ENCODE measurements at regions not wholly inside any gene's neighbourhood (a gene's known extent, or its start where the extent isn't known, plus 50 kb on each side); places are given as distances from the start of the nearest gene placed in this dataset.

DNA sequence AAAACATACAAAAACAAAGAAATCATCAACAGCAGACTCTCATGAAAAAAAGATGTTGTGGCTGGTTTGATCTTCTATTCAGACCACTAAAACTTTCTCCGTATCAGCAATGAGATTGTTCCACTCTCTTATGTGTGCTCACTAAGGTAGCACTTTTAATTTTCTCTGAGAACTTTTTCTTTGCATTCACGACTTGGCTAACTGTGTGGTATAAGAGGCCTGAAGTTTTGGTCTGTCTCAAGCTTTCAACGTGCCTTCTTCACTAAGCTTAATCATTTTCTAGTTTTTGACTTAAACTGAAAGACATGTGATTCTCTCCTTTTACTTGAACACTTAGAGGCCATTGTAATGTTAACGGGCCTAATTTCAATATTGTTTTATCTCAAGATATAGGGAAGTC, 1231.6 kb downstream of the SORCS3 start:
- H3K4me1 ChIP-seq (ENCODE audit: control insufficient read depth in 2 of 2, insufficient read depth in 2 of 2, low read length in 2 of 2), result no peaks in the 10 kb centered on the region
- no peaks in the 10 kb centered on the region for H3K27me3 Mint-ChIP-seq
- H3K79me2 ChIP-seq (ENCODE audit: control insufficient read depth, insufficient read depth, low read length), result no peaks in the 10 kb centered on the region
- no peak overlapping the region for H3K9ac ChIP-seq (ENCODE audit: low read length)
- H3K9me3 ChIP-seq (ENCODE audit: control extremely low read depth in 1 of 3, control insufficient read depth in 2 of 3, insufficient read depth in 1 of 3, low read length in 2 of 3), result peaks cover 0 to 1% (median 0%) of the 10 kb centered on the region in 3 donors
- ChIA-PET CTCF (no interaction called here), POLR2A (no interaction called here)
- ATAC-seq (ENCODE audit: low read depth) (no peak), DNase-seq (no peak)
- no peaks in the 10 kb centered on the region for H3K4me1 Mint-ChIP-seq
- no peak overlapping the region for H3K27ac Mint-ChIP-seq
- H3K4me3 Mint-ChIP-seq, result no peak overlapping the region
- H3K27me3 ChIP-seq (replicated peaks in 1 of 4; ENCODE audit: control extremely low read depth in 1 of 4, control insufficient read depth in 3 of 4, insufficient read depth in 4 of 4, low read length in 3 of 4), result no peaks in the 10 kb centered on the region
- H3K36me3 ChIP-seq (replicated peaks in 1 of 2; ENCODE audit: control extremely low read depth in 1 of 2, control insufficient read depth in 1 of 2, extremely low read depth in 1 of 2, insufficient read depth in 2 of 2, low read length in 1 of 2), result no peaks in the 10 kb centered on the region
- H3K9me3 Mint-ChIP-seq (ENCODE audit: insufficient read depth), result peaks cover 5% of the 10 kb centered on the region
- WGBS (ENCODE audit: insufficient coverage), result no CpG with 5 or more reads among the region's 4 CpGs
- H3K4me2 ChIP-seq (replicated peaks; ENCODE audit: low read depth, low read length, poor library complexity, severe bottlenecking), result no peak overlapping the region
- no peak overlapping the region for H2AFZ ChIP-seq (ENCODE audit: insufficient read depth, low read depth, low read length, poor library complexity, severe bottlenecking)
- no peak overlapping the region for H3K27ac ChIP-seq (ENCODE audit: low read length in 2 of 2)
- TF ChIP-seq, protein P1, sequence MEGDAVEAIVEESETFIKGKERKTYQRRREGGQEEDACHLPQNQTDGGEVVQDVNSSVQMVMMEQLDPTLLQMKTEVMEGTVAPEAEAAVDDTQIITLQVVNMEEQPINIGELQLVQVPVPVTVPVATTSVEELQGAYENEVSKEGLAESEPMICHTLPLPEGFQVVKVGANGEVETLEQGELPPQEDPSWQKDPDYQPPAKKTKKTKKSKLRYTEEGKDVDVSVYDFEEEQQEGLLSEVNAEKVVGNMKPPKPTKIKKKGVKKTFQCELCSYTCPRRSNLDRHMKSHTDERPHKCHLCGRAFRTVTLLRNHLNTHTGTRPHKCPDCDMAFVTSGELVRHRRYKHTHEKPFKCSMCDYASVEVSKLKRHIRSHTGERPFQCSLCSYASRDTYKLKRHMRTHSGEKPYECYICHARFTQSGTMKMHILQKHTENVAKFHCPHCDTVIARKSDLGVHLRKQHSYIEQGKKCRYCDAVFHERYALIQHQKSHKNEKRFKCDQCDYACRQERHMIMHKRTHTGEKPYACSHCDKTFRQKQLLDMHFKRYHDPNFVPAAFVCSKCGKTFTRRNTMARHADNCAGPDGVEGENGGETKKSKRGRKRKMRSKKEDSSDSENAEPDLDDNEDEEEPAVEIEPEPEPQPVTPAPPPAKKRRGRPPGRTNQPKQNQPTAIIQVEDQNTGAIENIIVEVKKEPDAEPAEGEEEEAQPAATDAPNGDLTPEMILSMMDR (IDR thresholded peaks at IDR 0.05), result no peak
- no peak overlapping the region for H3K4me3 ChIP-seq (ENCODE audit: control extremely low read depth in 1 of 5, extremely low read depth in 1 of 5, insufficient read depth in 1 of 5, low read depth in 2 of 5, low read length in 4 of 5)
- intact Hi-C loops (cut with micrococcal nuclease), result no loop called here
- H4K20me1 ChIP-seq (ENCODE audit: control insufficient read depth, insufficient read depth, low read length, poor library complexity, severe bottlenecking), result no peaks in the 10 kb centered on the region

DNA sequence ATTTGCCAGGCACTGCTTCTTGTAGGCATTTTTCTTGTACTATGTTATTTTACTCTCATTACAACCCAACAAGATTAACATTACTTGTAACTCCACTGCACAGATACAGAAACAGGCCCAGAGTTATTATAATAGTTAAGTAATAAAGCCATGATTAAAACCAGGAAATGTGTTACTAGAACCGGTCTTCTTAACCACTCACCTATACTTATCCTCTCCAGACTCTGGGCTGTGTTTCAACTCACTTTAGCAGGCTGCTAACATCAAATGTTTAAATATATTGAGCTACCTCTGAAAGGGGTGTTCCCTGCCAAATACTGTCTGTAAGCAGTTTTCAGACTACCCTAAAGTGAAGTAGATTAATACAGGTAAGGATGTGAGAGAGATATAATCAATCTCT, 1227.8 kb downstream of the SORCS3 start:
- H3K27ac ChIP-seq (ENCODE audit: low read length in 2 of 2), result no peak overlapping the region
- POLR2A ChIA-PET, result no interaction called here
- H4K20me1 ChIP-seq (ENCODE audit: control insufficient read depth, insufficient read depth, low read length, poor library complexity, severe bottlenecking), result no peaks in the 10 kb centered on the region
- no peak overlapping the region for H3K4me3 Mint-ChIP-seq
- H3K4me1 Mint-ChIP-seq, result no peaks in the 10 kb centered on the region
- no peaks in the 10 kb centered on the region for H3K27me3 Mint-ChIP-seq
- TF ChIP-seq, protein P1 (IDR thresholded peaks at IDR 0.05), result no peak
- no peak for TF ChIP-seq EZH2 (IDR thresholded peaks at IDR 0.05; ENCODE audit: borderline replicate concordance, insufficient read depth, low read depth, low read length, poor library complexity, severe bottlenecking)
- no peak for ATAC-seq (ENCODE audit: low read depth)
- H3K9me3 ChIP-seq (ENCODE audit: control extremely low read depth in 1 of 3, control insufficient read depth in 2 of 3, insufficient read depth in 1 of 3, low read length in 2 of 3), result no peaks in the 10 kb centered on the region
- H3K79me2 ChIP-seq (ENCODE audit: control insufficient read depth, insufficient read depth, low read length), result no peaks in the 10 kb centered on the region
- CTCF ChIA-PET, result no interaction called here
- H3K9me3 Mint-ChIP-seq (ENCODE audit: insufficient read depth), result peaks cover 5% of the 10 kb centered on the region
- H2AFZ ChIP-seq (ENCODE audit: insufficient read depth, low read depth, low read length, poor library complexity, severe bottlenecking), result no peak overlapping the region
- no peaks in the 10 kb centered on the region for H3K36me3 ChIP-seq (replicated peaks in 1 of 2; ENCODE audit: control extremely low read depth in 1 of 2, control insufficient read depth in 1 of 2, extremely low read depth in 1 of 2, insufficient read depth in 2 of 2, low read length in 1 of 2)
- intact Hi-C loops (cut with micrococcal nuclease), result no loop called here
- no peaks in the 10 kb centered on the region for H3K4me1 ChIP-seq (ENCODE audit: control insufficient read depth in 2 of 2, insufficient read depth in 2 of 2, low read length in 2 of 2)
- H3K4me3 ChIP-seq (ENCODE audit: control extremely low read depth in 1 of 5, extremely low read depth in 1 of 5, insufficient read depth in 1 of 5, low read depth in 2 of 5, low read length in 4 of 5), result no peak overlapping the region
- no peak overlapping the region for H3K9ac ChIP-seq (ENCODE audit: low read length)
- DNase-seq, result no peak
- no peak overlapping the region for H3K4me2 ChIP-seq (replicated peaks; ENCODE audit: low read depth, low read length, poor library complexity, severe bottlenecking)
- H3K27ac Mint-ChIP-seq, result no peak overlapping the region
- H3K27me3 ChIP-seq (replicated peaks in 1 of 4; ENCODE audit: control extremely low read depth in 1 of 4, control insufficient read depth in 3 of 4, insufficient read depth in 4 of 4, low read length in 3 of 4), result no peaks in the 10 kb centered on the region
- whole genome bisulfite sequencing (ENCODE audit: insufficient coverage), result no CpG with 5 or more reads among the region's 1 CpG

Data from B cell (primary cell).